H1 (cell line): ENCODE measurements at regions not wholly inside any gene's neighbourhood (a gene's known extent, or its start where the extent isn't known, plus 50 kb on each side); places are given as distances from the start of the nearest gene placed in this dataset.

Source experiments
- JUN ChIP-seq: IDR thresholded peaks from 2 replicates; pipeline ENCODE4 v1.6.1; 2011; ENCODE audit warnings: low read depth, mild to moderate bottlenecking, improper control_type of control experiment, low read length
- SP4 ChIP-seq: IDR thresholded peaks from 2 replicates; pipeline ENCODE4 v1.6.1; 2012; ENCODE audit warnings: low read length, inconsistent platforms
- TF ChIP-seq, protein P1 (sequence below): IDR thresholded peaks from 2 replicates; pipeline ENCODE4 v1.6.1; 2011; ENCODE audit warnings: low read length, improper control_type of control experiment

DNA sequence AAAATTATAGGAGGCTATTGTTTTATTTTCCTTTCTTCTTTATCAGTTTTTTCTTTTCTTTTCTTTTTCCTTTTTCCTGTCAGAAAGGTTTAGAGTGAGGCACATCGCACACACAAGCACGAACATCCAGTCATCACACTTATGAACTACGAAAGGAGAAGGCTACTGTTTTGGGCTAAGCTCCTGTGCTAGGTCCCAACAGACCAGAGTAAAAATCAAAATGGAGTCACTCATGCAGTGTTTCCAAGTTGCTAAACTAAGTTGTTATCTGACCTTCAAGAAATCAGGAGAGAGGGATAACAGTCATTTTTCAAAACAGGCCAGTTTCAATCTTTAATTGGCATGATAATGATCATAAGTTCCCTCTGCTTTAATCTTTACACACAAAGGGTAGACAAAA lies 93.6 kb downstream of the CD24 start (continued):
- TF ChIP-seq JUN (no peak), SP4 (no peak)
- TF ChIP-seq, protein P1, sequence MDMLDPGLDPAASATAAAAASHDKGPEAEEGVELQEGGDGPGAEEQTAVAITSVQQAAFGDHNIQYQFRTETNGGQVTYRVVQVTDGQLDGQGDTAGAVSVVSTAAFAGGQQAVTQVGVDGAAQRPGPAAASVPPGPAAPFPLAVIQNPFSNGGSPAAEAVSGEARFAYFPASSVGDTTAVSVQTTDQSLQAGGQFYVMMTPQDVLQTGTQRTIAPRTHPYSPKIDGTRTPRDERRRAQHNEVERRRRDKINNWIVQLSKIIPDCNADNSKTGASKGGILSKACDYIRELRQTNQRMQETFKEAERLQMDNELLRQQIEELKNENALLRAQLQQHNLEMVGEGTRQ = no peak
